Astrocyte (in vitro differentiated cells and primary cell): ENCODE measurements at regions not wholly inside any gene's neighbourhood (a gene's known extent, or its start where the extent isn't known, plus 50 kb on each side); places are given as distances from the start of the nearest gene placed in this dataset.
"Not testable (repeated sequence)": the region's sequence is repeated elsewhere in the genome, so short reads cannot be mapped to it uniquely, and the experiment has no call there.

ENCODE experiments used
- DNase-seq: peaks from one replicate; pipeline ENCODE4 v3.0.0-alpha.2; 2010; ENCODE audit warnings: low read depth
- FAIRE-seq: peaks from 2 replicates; lab custom pipeline; 2011; peaks lifted over from hg19 to GRCh38; lab: Jason Lieb, UNC
- H2AFZ ChIP-seq: 2 replicates; pipeline ENCODE4 v1.6.0; 2012; ENCODE audit warnings: low read depth, low read length, inconsistent platforms
- H3K27ac ChIP-seq: 2 replicates; pipeline ENCODE4 v1.5.1; 2011; ENCODE audit warnings: low read depth, low read length, inconsistent platforms
- H3K27me3 ChIP-seq: 2 replicates; pipeline ENCODE4 v1.6.0; 2011; ENCODE audit warnings: low read length, inconsistent platforms; ENCODE audit not compliant: insufficient read depth
- H3K36me3 ChIP-seq: 2 replicates; pipeline ENCODE4 v1.5.1; 2011; ENCODE audit warnings: low read length, inconsistent platforms; ENCODE audit not compliant: insufficient read depth
- H3K4me1 ChIP-seq: 2 replicates; pipeline ENCODE4 v1.5.1; 2011; ENCODE audit warnings: low read length, inconsistent platforms; ENCODE audit not compliant: insufficient read depth
- H3K4me2 ChIP-seq: 2 replicates; pipeline ENCODE4 v1.6.0; 2012; ENCODE audit warnings: low read length, inconsistent platforms
- H3K4me3 ChIP-seq: 2 replicates; pipeline ENCODE4 v1.5.1; 2011; ENCODE audit warnings: low read depth, mild to moderate bottlenecking, low read length, inconsistent platforms; ENCODE audit not compliant: insufficient read depth
- H3K79me2 ChIP-seq: 2 replicates; pipeline ENCODE4 v1.6.0; 2012; ENCODE audit warnings: mild to moderate bottlenecking, low read length, inconsistent platforms; ENCODE audit not compliant: insufficient read depth
- H3K9ac ChIP-seq: 2 replicates; pipeline ENCODE4 v1.6.0; 2012; ENCODE audit warnings: mild to moderate bottlenecking, low read length, inconsistent platforms
- H3K9me3 ChIP-seq: 2 replicates; pipeline ENCODE4 v1.5.1; 2012; ENCODE audit warnings: low read depth, mild to moderate bottlenecking, low read length, inconsistent platforms; ENCODE audit not compliant: insufficient read depth
- H4K20me1 ChIP-seq: 2 replicates; pipeline ENCODE4 v1.6.0; 2012; ENCODE audit warnings: low read length, inconsistent platforms; ENCODE audit not compliant: insufficient read depth
- H3K27ac Mint-ChIP-seq: one replicate; pipeline ENCODE4 v1.8.0; 2021; ENCODE audit warnings: mild to moderate bottlenecking, mixed read lengths; ENCODE audit not compliant: unreplicated experiment
- H3K27me3 Mint-ChIP-seq: one replicate; pipeline ENCODE4 v1.8.0; 2021; ENCODE audit warnings: low read depth, mixed read lengths; ENCODE audit not compliant: unreplicated experiment
- H3K36me3 Mint-ChIP-seq: one replicate; pipeline ENCODE4 v1.8.0; 2021; ENCODE audit warnings: low read depth, mixed read lengths; ENCODE audit not compliant: unreplicated experiment
- H3K4me1 Mint-ChIP-seq: one replicate; pipeline ENCODE4 v1.8.0; 2021; ENCODE audit warnings: low read depth, mixed read lengths; ENCODE audit not compliant: unreplicated experiment
- H3K4me3 Mint-ChIP-seq: one replicate; pipeline ENCODE4 v1.8.0; 2021; ENCODE audit warnings: mild to moderate bottlenecking, moderate library complexity, mixed read lengths; ENCODE audit not compliant: unreplicated experiment
- H3K9me3 Mint-ChIP-seq: one replicate; pipeline ENCODE4 v1.8.0; 2021; ENCODE audit warnings: mild to moderate bottlenecking, mixed read lengths; ENCODE audit not compliant: unreplicated experiment
- CTCF ChIP-seq: IDR thresholded peaks from 2 replicates; pipeline ENCODE4 v1.5.1; 2011; ENCODE audit warnings: low read depth, mild to moderate bottlenecking, inconsistent platforms, low read length, moderate library complexity; ENCODE audit not compliant: insufficient read depth
- EZH2 ChIP-seq: IDR thresholded peaks from 2 replicates; pipeline ENCODE4 v1.6.1; 2012; ENCODE audit warnings: mild to moderate bottlenecking, low read length, inconsistent platforms; ENCODE audit not compliant: insufficient read depth

GRCh38 chr3:69613286-69613685, 126.0 kb upstream of the MITF start:
- H3K36me3 Mint-ChIP-seq: peaks cover 4% of the 10 kb centered on the region
- TF ChIP-seq EZH2 (no peak), CTCF (no peak)
- Histone ChIP-seq H3K36me3 (no peaks in the 10 kb centered on the region), H3K27ac (no peak overlapping the region), H2AFZ (no peak overlapping the region), H4K20me1 (no peaks in the 10 kb centered on the region), H3K9me3 (no peaks in the 10 kb centered on the region), H3K4me3 (no peak overlapping the region), H3K27me3 (no peaks in the 10 kb centered on the region), H3K79me2 (no peaks in the 10 kb centered on the region), H3K9ac (no peak overlapping the region), H3K4me2 (no peak overlapping the region), H3K4me1 (no peaks in the 10 kb centered on the region)
- H3K27ac Mint-ChIP-seq: no peak overlapping the region
- H3K27me3 Mint-ChIP-seq: no peaks in the 10 kb centered on the region
- no peak for FAIRE-seq
- peaks cover 6% of the 10 kb centered on the region for H3K9me3 Mint-ChIP-seq
- no peak for DNase-seq
- no peak overlapping the region for H3K4me3 Mint-ChIP-seq
- H3K4me1 Mint-ChIP-seq: no peaks in the 10 kb centered on the region

- no peak overlapping the region for H3K9ac ChIP-seq
- DNase-seq (no peak), FAIRE-seq (no peak)
- Mint-ChIP-seq H3K4me3 (no peak overlapping the region), H3K27ac (no peak overlapping the region), H3K4me1 (no peaks in the 10 kb centered on the region), H3K27me3 (no peaks in the 10 kb centered on the region), H3K36me3 (peaks cover 4% of the 10 kb centered on the region), H3K9me3 (peaks cover 6% of the 10 kb centered on the region)
- no peak for TF ChIP-seq CTCF
- no peak for TF ChIP-seq EZH2
- H3K36me3 ChIP-seq: no peaks in the 10 kb centered on the region
- H4K20me1 ChIP-seq: no peaks in the 10 kb centered on the region
- H3K79me2 ChIP-seq: no peaks in the 10 kb centered on the region
- no peak overlapping the region for H3K27ac ChIP-seq
- H2AFZ ChIP-seq: no peak overlapping the region
- H3K9me3 ChIP-seq: no peaks in the 10 kb centered on the region
- H3K27me3 ChIP-seq: no peaks in the 10 kb centered on the region
- H3K4me1 ChIP-seq: no peaks in the 10 kb centered on the region
- no peak overlapping the region for H3K4me2 ChIP-seq
- no peak overlapping the region for H3K4me3 ChIP-seq
Measured at GRCh38 chr3:69612791-69613190, 126.5 kb upstream of the MITF start.

GRCh38 chr3:69609566-69609965, 129.7 kb upstream of the MITF start:
- H3K9me3 ChIP-seq, H3K4me3 Mint-ChIP-seq, H3K4me3 ChIP-seq, FAIRE-seq, H3K79me2 ChIP-seq, H2AFZ ChIP-seq, H3K36me3 ChIP-seq, H3K27me3 ChIP-seq, H3K4me1 ChIP-seq, H3K4me1 Mint-ChIP-seq, H3K9me3 Mint-ChIP-seq, H3K27ac ChIP-seq, H3K27ac Mint-ChIP-seq, H3K4me2 ChIP-seq, H3K9ac ChIP-seq, DNase-seq, H3K27me3 Mint-ChIP-seq, H3K36me3 Mint-ChIP-seq, H4K20me1 ChIP-seq: not testable (repeated sequence)
